Testis (tissue), 2 donors: ENCODE measurements at regions not wholly inside any gene's neighbourhood (a gene's known extent, or its start where the extent isn't known, plus 50 kb on each side); places are given as distances from the start of the nearest gene placed in this dataset.

Experiments
- POLR2A ChIP-seq: fragments of 450-650 bp; IDR thresholded peaks from one replicate; pipeline ENCODE4 v1.6.1; 2017; ENCODE audit warnings: antibody characterized with exemption, mild to moderate bottlenecking, moderate library complexity
- TF ChIP-seq, protein P1 (sequence below), 3 experiments: fragments of 450-650 bp in 2 of 3; fragments of 200-600 bp in 1 of 3; sonication (generic) in 1 of 3; IDR thresholded peaks; one replicate each; pipeline ENCODE4 v1.5.1; 2016 to 2019; ENCODE audit warnings: antibody characterized with exemption in 3 of 3, mild to moderate bottlenecking in 2 of 3, moderate library complexity in 1 of 3

DNA sequence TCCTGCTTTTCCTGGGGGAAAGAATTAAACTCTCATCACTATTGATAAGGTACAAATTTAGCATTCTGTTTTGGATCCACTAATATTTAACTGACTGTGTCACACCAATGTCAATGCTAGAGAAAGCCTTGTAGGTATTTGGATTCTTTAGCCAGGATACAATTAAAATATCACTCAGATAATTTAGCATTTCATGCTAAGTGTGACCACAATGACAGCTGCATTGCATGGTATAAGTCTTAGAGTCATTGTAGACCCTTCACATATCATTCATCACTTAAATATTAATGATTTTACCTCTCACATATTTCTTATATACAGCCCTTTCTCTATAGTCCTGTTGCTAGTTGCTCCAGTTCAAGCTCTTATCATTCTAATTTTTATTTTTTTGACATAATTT is 85.3 kb upstream of the ATP2B1 start:
- TF ChIP-seq, protein P1, sequence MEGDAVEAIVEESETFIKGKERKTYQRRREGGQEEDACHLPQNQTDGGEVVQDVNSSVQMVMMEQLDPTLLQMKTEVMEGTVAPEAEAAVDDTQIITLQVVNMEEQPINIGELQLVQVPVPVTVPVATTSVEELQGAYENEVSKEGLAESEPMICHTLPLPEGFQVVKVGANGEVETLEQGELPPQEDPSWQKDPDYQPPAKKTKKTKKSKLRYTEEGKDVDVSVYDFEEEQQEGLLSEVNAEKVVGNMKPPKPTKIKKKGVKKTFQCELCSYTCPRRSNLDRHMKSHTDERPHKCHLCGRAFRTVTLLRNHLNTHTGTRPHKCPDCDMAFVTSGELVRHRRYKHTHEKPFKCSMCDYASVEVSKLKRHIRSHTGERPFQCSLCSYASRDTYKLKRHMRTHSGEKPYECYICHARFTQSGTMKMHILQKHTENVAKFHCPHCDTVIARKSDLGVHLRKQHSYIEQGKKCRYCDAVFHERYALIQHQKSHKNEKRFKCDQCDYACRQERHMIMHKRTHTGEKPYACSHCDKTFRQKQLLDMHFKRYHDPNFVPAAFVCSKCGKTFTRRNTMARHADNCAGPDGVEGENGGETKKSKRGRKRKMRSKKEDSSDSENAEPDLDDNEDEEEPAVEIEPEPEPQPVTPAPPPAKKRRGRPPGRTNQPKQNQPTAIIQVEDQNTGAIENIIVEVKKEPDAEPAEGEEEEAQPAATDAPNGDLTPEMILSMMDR (IDR thresholded peaks at IDR 0.05) = no peak
- TF ChIP-seq POLR2A = no peak
